NT2/D1 (cell line): ENCODE measurements at regions not wholly inside any gene's neighbourhood (a gene's known extent, or its start where the extent isn't known, plus 50 kb on each side); places are given as distances from the start of the nearest gene placed in this dataset.

ENCODE experiments used
- SUZ12 ChIP-seq: IDR thresholded peaks from 2 replicates; pipeline ENCODE4 v1.6.1; 2011; ENCODE audit not compliant: insufficient read length, insufficient read depth; ENCODE audit errors: extremely low read depth
- YY1 ChIP-seq: IDR thresholded peaks from 2 replicates; pipeline ENCODE4 v1.6.1; 2011; ENCODE audit not compliant: insufficient read length, insufficient read depth
- ZNF274 ChIP-seq: IDR thresholded peaks from 2 replicates; pipeline ENCODE4 v1.6.1; 2011; ENCODE audit warnings: mild to moderate bottlenecking, low read depth, low read length

- TF ChIP-seq YY1 = no peak
- TF ChIP-seq ZNF274 = no peak
- TF ChIP-seq SUZ12 = no peak
Observed at GRCh38 chr18:21968338-21968737, 201.1 kb upstream of the GATA6 start.
